ENCODE measurements at regions not wholly inside any gene's neighbourhood (a gene's known extent, or its start where the extent isn't known, plus 50 kb on each side); places are given as distances from the start of the nearest gene placed in this dataset.

DNA sequence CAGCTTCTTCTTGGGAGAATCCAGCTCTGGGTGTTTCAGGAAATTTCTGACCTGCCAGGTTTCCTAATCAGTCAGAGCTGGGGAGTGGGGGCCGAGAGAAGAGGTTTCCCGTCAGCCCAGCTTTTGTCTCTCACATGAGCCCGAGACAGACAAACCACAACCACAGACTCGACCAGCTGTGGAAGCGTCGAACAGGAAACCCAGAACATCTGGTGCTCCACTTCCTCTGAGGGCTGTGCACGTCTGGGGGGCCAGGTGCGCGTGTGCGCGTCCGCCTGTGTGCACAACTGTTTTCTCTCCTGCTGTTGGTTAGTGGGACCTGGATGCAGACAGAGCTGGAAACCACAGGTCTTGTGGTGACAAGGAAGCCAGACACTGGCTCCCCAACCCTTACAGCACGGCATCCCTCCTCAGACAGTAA, 113.0 kb upstream of the SLC25A33 start:
- TF ChIP-seq, protein P1, sequence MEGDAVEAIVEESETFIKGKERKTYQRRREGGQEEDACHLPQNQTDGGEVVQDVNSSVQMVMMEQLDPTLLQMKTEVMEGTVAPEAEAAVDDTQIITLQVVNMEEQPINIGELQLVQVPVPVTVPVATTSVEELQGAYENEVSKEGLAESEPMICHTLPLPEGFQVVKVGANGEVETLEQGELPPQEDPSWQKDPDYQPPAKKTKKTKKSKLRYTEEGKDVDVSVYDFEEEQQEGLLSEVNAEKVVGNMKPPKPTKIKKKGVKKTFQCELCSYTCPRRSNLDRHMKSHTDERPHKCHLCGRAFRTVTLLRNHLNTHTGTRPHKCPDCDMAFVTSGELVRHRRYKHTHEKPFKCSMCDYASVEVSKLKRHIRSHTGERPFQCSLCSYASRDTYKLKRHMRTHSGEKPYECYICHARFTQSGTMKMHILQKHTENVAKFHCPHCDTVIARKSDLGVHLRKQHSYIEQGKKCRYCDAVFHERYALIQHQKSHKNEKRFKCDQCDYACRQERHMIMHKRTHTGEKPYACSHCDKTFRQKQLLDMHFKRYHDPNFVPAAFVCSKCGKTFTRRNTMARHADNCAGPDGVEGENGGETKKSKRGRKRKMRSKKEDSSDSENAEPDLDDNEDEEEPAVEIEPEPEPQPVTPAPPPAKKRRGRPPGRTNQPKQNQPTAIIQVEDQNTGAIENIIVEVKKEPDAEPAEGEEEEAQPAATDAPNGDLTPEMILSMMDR (conservative IDR thresholded peaks at IDR 0.05) = no peak
- TF ChIP-seq ZFX (IDR thresholded peaks at IDR 0.05) = no peak

All from C4-2B (cell line).